GM18861 (cell line): ENCODE measurements at regions not wholly inside any gene's neighbourhood (a gene's known extent, or its start where the extent isn't known, plus 50 kb on each side); places are given as distances from the start of the nearest gene placed in this dataset.
"Not testable (repeated sequence)": the region's sequence is repeated elsewhere in the genome, so short reads cannot be mapped to it uniquely, and the experiment has no call there.

ENCODE experiments used
- ATAC-seq: cut with Tn5 transposase; IDR thresholded peaks from one replicate; pipeline ENCODE4 v1.9.1; 2021; ENCODE audit not compliant: unreplicated experiment

- ATAC-seq = not testable (repeated sequence)
These were observed 2877.2 kb downstream of the RPIA start for GRCh38 chr2:91568391-91569338.

- not testable (repeated sequence) for ATAC-seq
These were observed 2879.9 kb downstream of the RPIA start for GRCh38 chr2:91571239-91571923.

- ATAC-seq = not testable (repeated sequence)
These were observed 2881.5 kb downstream of the RPIA start for GRCh38 chr2:91573018-91573417.

- ATAC-seq = not testable (repeated sequence)
These were observed 2882.3 kb downstream of the RPIA start for GRCh38 chr2:91573755-91574154.

GRCh38 chr2:91574255-91574654, 2882.8 kb downstream of the RPIA start:
- not testable (repeated sequence) for ATAC-seq

- ATAC-seq = not testable (repeated sequence)
These were observed 2884.2 kb downstream of the RPIA start for GRCh38 chr2:91575701-91576100.

GRCh38 chr2:91577406-91577805, 2885.9 kb downstream of the RPIA start:
- ATAC-seq = not testable (repeated sequence)

GRCh38 chr2:91578678-91579077, 2887.2 kb downstream of the RPIA start:
- not testable (repeated sequence) for ATAC-seq

- ATAC-seq = not testable (repeated sequence)
These were observed 2888.1 kb downstream of the RPIA start for GRCh38 chr2:91579555-91579954.

GRCh38 chr2:91580043-91580442, 2888.6 kb downstream of the RPIA start:
- not testable (repeated sequence) for ATAC-seq

GRCh38 chr2:91587098-91587497, 2895.6 kb downstream of the RPIA start:
- not testable (repeated sequence) for ATAC-seq

GRCh38 chr2:91587908-91588535, 2896.5 kb downstream of the RPIA start:
- ATAC-seq = not testable (repeated sequence)

GRCh38 chr2:91588782-91589223, 2897.3 kb downstream of the RPIA start:
- ATAC-seq = not testable (repeated sequence)

- not testable (repeated sequence) for ATAC-seq
These were observed 2898.2 kb downstream of the RPIA start for GRCh38 chr2:91589454-91590328.

- not testable (repeated sequence) for ATAC-seq
These were observed 2898.9 kb downstream of the RPIA start for GRCh38 chr2:91590381-91590780.

- ATAC-seq = not testable (repeated sequence)
These were observed 2899.6 kb downstream of the RPIA start for GRCh38 chr2:91591066-91591465.

- ATAC-seq = not testable (repeated sequence)
These were observed 2906.0 kb downstream of the RPIA start for GRCh38 chr2:91597436-91597835.

GRCh38 chr2:91598519-91598918, 2907.0 kb downstream of the RPIA start:
- ATAC-seq = not testable (repeated sequence)

- not testable (repeated sequence) for ATAC-seq
These were observed 2907.5 kb downstream of the RPIA start for GRCh38 chr2:91599000-91599399.

- not testable (repeated sequence) for ATAC-seq
These were observed 2911.4 kb downstream of the RPIA start for GRCh38 chr2:91602860-91603259.
